ENCODE measurements at regions not wholly inside any gene's neighbourhood (a gene's known extent, or its start where the extent isn't known, plus 50 kb on each side); places are given as distances from the start of the nearest gene placed in this dataset.

DNA sequence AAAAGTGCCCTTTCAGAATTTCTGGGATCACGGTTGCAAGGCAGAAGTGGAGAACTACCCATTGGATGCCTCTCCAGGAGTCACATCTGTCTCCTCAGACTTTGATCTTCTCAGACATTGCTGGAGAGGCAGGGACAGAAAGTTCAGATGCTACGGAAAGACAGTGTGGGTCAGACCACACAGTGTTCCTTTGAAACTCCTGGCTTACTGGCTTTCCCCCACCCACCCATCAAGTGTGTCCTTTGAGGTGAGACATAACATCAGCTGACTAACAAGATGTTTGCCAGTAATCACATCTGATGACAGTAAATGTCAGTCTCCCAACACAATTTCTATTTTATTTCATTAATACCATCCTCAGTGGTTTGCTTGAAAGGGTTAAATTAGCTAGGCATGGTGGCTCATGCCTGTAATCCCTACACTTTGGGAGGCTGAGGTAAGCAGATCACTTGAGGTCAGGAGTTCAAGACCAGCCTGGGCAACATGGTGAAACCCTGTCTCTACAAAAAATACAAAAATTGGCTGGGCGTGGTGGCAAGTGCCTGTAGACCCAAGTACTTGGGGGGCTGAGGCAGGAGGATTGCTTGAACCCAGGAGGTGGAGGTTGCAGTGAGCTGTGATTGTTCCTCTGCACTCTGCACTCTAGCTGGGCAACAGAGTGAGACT lies 67.2 kb upstream of the SNX9 start:
- in situ Hi-C loops (cut with MboI; ENCODE audit: low sequenced_read_pairs) = loop anchor here (10.0 kb wide), 1 partner anchor 119 kb away; no protein-coding TSS in a partner anchor

DNA sequence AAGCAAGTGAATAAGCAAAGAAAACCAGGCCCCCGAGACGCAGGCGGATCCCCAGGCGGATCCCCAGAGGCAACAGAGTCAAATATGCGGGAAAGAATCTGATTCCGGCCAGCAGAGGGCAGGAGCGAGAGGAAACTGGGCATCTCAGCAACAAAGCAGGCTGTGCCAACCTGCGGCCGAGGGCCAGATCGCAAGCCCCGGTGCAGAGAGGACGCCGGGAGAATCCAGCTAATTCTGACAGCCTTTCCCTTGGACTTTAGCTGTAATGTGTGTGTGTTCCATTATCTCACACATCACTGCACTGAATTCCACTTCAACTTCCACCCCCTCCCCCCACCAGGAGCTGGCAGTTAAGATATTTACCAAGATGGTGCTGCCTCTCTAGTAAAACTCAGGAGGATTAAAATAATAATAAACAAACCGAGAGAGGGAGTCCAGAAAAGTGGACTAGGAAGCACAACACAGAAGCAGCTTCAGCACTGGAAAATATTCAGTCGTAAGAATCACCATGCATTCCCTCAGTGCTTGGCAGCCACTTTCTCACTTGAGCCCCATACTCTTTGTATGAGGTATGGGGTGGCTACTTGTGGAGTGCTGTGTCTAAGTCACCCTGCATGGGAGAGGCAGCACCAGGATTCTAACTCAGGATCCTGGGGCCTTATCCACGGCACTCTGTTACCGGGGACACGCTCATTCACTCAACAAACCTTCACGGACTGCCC lies 66.2 kb upstream of the SNX9 start:
- in situ Hi-C loops (cut with MboI; ENCODE audit: low sequenced_read_pairs) = loop anchor here (10.0 kb wide), 1 partner anchor 118 kb away; no protein-coding TSS in a partner anchor

DNA sequence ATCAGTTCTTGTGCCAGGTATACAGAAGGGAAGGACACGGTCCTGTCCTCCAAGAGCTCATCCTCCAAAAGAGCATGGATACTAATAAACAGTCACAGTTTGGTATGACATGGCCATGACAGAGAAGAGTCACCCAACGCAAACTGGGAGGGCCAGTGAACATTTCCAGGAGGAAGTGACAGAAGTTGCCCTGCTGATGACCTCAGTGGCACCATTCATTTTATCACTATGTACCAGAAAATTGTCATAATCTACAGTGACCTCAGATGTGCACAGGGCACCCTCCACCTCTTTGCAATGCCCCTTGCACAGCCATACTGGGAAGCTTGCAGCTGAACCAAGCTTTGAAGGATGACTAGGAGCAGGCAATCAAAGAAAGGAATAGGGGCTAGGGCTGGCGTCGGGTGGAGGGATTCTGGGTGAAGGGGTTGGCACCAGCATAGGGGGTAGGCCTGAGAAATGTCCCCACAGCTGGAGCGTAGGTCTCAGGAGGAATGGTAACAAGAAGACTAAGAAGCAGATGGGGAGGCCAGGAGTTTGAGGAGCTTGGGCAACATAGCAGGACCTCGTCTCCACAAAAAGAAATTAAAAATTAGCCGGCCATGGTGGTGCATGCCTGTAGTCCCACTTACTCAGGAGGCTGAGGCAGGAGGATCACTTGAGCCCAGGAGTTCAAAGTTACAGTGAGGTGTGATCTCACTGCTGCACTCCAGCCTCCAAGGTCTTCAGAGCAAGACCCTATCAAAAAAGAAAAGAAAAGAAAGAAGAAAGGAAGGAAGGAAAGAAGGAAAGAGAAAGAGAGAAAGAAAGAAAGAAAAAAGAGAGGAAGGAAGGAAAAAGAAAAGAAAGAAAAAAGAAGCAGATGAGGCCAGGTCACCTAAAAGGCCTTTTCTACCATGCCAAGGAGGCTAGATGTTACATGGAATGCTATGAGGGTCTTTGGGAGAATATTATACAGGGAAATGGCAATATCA lies 65.3 kb upstream of the SNX9 start:
- in situ Hi-C loops (cut with MboI; ENCODE audit: low sequenced_read_pairs) = loop anchor here (10.0 kb wide), 1 partner anchor 117 kb away; no protein-coding TSS in a partner anchor

DNA sequence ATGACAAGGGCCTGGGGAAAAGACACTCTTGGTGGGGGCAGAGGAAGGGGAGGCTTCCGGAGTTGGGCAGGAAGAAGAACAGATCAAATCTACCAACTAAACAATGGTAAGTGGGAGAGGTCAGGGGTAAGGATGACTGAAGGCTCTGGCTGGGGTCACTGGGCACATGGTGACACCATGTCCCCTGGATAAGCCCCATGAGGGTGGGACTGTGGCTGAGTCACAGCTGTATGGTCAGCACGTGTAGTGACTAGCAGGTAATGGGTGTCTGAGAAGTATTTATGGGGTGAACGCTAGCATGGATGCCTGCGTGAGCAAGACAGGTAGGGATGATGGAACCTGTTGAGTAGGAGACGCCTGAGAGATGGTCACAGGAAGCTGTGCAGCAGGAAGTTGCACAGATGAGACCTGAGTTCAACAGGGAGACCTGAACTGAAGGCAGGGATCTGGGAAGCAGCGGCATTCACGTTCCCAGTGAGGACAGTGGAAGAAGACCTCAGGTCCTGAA lies 64.5 kb upstream of the SNX9 start:
- in situ Hi-C loops (cut with MboI; ENCODE audit: low sequenced_read_pairs) = loop anchor here (10.0 kb wide), 1 partner anchor 116 kb away; no protein-coding TSS in a partner anchor

DNA sequence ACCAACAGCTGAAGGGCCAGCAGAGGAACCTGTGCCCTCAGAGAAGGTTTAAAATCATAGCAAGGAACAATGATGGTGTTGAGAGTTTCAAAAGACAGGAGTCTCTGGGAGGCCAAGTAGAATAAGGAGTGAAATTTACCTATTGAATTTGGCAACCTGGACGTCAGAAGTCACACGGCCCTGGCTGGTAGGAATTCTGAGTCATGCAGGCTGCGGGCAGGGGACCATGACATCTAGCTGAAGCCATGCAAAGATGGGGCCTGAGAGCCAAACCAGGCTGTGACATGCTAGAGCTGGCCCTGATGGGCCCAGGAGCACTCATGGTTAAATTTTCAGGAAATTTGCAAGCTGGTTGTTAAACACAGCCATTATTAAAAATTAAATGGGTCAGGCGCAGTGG lies 64.0 kb upstream of the SNX9 start:
- in situ Hi-C loops (cut with MboI; ENCODE audit: low sequenced_read_pairs) = loop anchor here (10.0 kb wide), 1 partner anchor 116 kb away; no protein-coding TSS in a partner anchor

DNA sequence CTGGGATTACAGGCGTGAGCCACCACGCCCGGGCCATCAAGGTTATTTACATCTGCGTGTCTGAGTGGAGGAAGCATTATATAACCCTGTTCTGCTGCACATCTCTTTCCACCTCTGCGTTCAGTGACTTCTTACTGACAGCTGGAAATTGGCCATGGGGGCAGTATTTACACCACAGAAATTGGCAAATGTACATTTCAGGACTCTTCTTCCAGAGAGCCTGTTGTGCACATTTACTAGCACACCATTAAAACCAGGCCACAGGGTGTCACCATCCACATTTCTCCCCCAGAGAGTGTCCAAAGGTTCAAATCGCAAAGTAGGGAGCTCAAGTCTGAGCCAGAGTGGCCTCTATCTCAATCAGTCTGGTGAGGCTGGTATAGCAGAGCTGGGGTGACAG lies 62.9 kb upstream of the SNX9 start:
- in situ Hi-C loops (cut with MboI; ENCODE audit: low sequenced_read_pairs) = no loop called here

DNA sequence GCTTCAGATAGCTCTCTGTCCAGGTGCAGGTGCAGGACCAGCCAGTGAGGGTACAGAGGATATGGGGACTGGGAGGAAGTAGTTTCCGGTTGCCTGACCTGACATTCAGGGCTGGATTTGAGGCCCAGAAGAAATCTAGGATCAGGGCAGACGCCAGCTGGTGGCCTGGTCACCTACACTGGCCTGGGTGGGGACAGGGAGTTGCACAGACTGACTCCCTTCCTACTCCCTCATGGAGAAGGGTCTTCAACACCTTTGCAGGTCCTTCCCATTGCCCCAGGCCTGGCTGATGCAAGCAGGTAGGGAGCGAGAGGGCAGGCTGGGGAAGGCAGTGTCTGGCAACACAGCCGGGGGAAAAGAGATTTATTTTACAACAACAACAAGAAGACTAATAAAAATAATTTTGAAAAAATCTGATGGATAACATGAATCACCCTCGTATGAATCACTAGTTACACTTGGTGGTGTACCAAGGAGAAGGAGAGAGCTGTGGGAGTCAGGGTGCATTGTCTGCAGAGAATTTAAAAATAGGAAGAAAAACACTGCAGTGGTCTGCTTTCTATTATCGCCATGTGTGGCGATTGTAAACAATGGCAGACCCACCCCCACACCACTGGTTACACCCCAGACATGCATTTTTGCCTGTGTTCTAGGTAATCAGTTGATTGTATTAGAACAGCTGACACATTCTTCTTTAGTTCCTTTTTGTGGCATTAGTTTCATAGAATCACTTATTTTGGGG lies 62.3 kb upstream of the SNX9 start:
- in situ Hi-C loops (cut with MboI; ENCODE audit: low sequenced_read_pairs) = no loop called here

DNA sequence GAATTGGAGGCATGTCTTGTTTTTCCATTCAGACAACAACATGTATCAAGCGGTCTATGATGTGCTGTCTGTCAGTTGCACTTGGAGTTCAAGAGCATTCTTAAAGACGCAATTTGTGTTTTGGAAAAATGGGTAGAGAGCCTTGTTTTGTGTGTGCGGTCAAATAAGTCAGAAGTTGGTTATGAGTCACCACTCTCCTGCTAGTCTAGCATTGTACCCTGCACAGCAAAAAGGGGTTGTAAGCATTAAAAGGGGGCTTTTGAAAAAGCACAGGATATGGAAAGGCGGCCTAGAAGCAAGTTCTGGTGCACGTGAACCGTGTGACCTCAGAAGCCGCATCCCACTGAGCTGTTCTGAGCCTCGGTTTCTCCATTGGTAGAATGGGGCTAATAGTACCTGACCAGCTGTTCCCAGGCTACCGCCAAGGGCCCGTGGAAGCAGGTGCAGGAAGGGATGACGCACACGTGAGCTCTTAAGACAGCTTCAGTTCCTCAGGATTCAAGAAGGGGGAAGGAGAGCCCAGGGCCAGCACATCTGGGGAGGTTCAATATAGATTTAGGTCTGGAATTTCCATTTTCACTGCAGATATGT lies 61.6 kb upstream of the SNX9 start:
- in situ Hi-C loops (cut with MboI; ENCODE audit: low sequenced_read_pairs) = no loop called here

DNA sequence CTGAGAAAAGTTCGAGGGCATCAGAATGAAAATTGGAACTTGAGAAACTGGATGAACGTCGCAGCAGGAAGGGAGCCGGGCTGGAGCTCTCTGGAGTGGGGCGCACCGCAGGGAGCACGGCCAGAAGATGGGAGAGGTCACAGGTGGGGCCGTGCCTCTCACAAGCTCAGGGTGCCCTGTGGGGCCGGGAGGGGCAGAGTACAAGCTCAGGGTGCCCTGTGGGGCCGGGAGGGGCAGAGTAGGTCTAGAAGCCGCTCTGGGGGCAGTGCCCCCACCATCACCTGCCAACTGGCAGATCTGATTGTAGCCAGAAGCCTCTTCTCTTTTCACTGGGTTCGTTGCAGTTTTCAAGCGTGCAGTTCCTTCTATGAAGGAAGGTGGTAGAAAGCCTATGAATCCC lies 61.1 kb upstream of the SNX9 start:
- in situ Hi-C loops (cut with MboI; ENCODE audit: low sequenced_read_pairs) = no loop called here

DNA sequence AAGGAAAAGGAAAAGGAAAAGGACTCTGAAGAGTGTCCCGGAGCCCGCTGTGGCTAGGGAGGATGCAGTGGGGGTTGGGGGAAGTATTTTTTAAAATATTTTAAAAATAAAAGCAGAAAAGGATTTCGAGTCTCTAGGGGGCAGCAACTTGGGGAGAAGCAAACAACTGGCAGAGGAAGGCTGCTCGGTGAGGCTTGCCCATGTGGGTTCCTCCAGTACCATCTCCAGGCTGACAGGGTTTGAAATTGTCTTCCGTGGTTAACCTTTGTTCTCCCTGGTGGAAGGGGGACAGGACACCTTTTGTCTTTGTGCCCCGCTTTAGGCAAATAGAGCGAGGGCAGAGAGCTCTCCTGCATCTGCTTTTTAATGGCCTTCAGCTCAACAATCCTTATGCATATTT lies 60.4 kb upstream of the SNX9 start:
- in situ Hi-C loops (cut with MboI; ENCODE audit: low sequenced_read_pairs) = no loop called here

DNA sequence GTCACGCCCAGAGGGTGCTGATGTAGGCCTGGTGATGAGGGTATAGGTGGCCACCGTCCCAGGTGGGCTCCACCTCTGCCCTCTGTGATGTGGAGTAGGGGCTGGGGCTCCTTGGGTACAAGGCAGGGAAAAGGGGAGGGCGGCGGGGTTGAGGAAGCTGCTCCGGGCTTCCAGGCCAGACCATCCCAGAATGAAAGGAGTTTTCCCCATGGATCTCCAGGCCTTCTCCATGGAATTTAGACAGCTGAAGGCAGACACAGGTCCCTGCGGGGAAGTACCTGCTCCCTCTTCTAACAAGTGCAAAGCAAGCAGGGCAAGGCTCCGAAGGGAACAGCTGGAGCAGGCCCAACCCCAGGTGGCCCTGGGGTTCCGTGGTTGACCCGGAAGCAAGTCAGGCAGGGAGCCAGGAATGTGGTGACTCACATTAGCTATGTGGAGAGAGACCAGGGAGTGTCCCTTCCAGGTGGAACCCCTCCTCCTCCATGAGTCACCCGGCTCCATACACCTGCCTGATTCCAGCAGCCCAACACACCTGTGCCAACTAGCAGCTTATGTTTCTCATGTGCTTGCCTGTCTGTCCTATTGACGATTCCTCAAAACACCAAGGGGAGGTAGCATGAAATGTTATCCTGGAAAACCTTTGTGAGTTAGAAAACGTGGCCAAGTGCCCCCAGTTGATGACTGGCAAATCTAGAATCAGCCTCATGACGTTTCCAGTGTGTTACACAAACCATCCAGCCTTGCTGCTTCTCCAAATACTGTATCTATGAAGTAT lies 59.7 kb upstream of the SNX9 start:
- in situ Hi-C loops (cut with MboI; ENCODE audit: low sequenced_read_pairs) = no loop called here

DNA sequence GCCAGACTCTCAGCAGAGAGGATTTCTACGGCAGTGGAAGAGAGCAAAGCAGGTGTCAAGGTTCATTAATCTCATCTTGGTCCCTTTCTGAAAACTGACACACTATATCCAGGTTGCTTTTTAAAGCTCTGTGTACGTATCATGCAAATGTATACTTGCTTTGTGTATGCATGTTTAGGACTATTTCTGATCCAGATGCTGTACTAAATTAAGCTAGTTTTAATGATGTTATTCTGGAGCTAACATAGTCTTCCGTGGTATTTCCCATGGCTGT lies 59.2 kb upstream of the SNX9 start:
- in situ Hi-C loops (cut with MboI; ENCODE audit: low sequenced_read_pairs) = no loop called here

DNA sequence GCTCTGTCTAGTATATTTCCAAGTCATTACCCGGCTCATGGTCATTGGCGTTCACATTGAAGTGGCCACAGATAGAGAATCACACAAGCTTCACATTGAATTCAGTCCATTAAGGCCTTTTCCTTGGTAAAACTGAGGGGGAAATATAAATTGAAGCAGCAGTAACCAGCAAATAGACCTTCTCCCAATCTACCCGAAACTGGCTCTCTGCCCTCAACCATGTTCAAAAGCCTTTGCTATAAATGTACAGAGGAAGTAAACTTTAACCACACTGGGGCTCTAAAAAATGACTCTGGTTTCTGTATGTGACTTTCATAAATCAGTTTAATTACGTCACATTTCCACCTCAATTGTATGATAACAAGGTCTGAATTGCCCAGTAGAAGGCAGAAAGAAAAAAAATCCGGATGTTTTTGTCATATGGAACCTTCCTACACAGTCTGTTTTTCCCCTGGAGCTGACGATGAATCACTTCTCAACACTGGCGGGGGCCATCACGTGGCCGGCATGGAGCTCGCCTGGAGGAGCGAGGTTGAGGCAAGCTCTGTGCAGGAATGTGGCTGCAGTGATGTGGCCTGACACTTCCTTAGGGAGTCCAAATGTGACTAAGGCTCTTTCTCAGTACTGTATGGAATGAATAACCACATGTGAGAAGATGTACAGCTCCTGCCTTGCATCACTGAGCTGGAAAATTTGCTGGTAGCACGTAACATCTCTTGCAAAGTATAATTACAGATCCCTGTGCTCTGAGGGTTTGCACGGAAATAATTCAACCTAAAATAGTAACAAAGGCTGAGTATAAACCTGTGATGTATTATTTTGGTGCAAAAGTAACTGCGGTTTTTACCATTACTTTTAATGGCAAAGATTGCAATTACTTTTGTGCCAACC lies 58.6 kb upstream of the SNX9 start:
- in situ Hi-C loops (cut with MboI; ENCODE audit: low sequenced_read_pairs) = no loop called here

DNA sequence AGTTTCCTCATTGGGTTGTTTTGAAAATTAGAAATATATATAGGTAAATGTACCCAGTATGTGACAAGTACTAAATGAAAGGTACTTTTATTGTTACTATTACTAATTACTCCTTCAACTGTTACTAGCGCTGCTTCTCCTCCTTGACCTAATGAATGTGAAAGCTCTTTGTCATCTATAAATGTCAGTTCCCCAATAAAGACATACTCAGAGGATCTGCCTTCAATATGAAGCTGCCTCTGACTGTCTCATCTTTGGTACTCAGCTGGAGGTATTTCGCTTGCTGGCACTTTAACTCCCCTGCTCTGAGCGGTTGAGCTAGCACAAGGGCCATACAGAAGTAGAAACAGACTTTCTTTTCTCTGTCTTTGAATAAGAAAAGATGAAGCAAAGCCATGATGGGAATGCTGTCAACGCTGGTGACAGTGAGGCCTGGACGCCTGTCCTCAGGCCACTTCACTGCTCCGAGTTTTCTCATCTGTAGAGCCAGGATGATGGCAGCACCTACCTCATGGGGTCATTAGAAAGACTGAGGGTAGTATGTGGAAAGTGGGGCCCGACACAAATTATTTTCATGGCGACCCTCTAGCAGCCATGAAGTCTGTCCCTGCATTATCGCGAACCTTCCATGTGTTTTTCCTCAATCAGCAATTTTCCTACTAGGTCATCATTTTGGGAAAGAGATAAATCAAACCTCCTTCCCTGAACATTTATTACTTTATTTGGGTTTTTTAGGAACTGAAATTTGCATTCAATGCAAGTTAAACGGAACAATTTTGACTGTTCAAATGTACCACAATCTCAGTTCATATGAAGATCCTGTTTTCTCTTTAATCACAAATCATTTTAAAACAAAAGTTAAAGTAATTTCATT lies 55.9 kb upstream of the SNX9 start:
- in situ Hi-C loops (cut with MboI; ENCODE audit: low sequenced_read_pairs) = no loop called here

DNA sequence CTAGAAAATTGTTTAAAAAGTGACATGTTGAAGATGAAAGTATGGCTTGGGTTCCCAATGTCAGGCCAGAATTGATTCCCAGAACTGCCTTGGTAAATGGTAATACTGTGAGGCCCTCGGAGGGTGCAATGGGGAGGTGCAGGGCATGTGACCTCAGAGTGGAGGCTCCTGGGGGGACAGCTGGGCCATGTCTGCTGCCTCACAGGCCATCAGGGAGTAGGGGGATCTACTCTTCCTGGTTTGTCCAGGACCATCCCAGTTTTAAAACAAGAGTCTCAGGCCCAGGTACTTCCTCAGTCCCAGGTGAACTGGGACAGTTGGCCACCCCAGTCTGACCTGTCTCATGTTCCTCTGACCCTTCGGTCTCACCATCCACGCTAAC lies 55.3 kb upstream of the SNX9 start:
- in situ Hi-C loops (cut with MboI; ENCODE audit: low sequenced_read_pairs) = no loop called here

DNA sequence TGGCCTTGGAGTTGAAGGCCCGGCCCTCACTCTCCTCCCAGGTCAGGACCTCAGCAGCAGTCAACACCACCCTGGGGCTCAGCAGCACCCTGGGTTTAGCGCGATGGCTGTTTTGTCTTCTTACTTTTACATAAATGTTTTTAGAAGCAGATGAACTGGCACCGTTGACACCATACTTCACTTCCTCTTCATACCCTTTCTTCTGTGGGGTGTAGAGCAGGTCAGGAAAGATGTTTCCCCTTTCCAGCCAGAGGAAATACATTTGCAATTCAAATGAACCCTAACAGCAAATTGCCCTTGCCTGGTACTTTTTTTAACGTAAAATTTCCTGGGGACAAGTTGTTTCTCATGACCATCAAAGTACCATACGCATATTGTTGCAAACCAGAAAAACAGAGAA lies 54.7 kb upstream of the SNX9 start:
- in situ Hi-C loops (cut with MboI; ENCODE audit: low sequenced_read_pairs) = no loop called here

DNA sequence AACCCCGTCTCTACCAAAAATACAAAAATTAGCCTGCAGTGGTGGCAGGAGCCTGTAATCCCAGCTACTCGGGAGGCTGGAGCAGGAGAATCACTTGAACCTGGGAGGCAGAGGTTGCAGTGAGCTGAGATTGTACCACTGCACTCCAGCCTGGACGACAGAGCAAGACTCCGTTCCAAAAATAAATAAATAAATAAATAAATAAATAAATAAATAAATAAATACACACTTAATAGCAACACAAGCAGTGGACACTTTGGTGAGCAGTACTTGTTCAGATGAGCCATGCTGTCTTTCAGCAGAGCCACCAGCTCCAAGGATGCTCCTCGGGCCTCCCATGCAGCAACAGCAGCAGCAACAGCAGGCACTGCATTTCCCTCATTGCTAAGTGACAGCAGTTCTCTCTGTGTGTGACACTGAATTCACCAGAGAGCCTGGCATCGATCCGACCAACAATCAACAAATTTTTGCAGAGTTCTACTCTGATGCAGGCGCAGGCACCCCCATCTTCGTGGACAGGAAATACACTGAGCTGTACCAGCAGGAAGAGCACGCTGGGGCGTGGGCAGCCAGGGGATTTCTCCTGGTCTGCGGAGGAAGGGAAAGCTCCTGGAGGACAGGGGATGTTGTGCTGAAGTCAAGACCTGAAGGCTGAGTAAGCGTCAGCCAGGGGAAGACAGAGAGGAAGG lies 54.0 kb upstream of the SNX9 start:
- in situ Hi-C loops (cut with MboI; ENCODE audit: low sequenced_read_pairs) = no loop called here

All from HL-60/S4 treated with phorbol 12-myristate 13-acetate at 8.2 ng/mL for 4 days and 3 days (cell line).